WTC11 (cell line): ENCODE measurements at regions not wholly inside any gene's neighbourhood (a gene's known extent, or its start where the extent isn't known, plus 50 kb on each side); places are given as distances from the start of the nearest gene placed in this dataset.

Experiments used
- ATAC-seq: fragments of 200-7000 bp; cut with Tn5 transposase; 2 replicates; pipeline ENCODE4 v1.10.0; 2021; ENCODE audit warnings: mild to moderate bottlenecking, moderate library complexity
- CTCF ChIA-PET: fragments of 300-600 bp; sonication (Branson Sonifier 250); formaldehyde crosslinking; loops from one replicate; lab custom pipeline; 2021; ENCODE audit warnings: antibody characterized with exemption; lab: Charles Lee
- POLR2A ChIA-PET: fragments of 350-600 bp; sonication (Branson Sonifier 250); formaldehyde crosslinking; loops from one replicate; lab custom pipeline; 2021; ENCODE audit warnings: antibody characterized with exemption; lab: Charles Lee
- DNase-seq: peaks from one replicate; pipeline ENCODE4 v3.0.0; 2021; ENCODE audit warnings: low spot score
- H3K27ac Mint-ChIP-seq: 2 replicates; pipeline ENCODE4 v1.8.0; 2021; ENCODE audit warnings: mixed read lengths
- H3K27me3 Mint-ChIP-seq: 2 replicates; pipeline ENCODE4 v1.8.0; 2021; ENCODE audit warnings: low read depth, mild to moderate bottlenecking, moderate library complexity, mixed read lengths
- H3K36me3 Mint-ChIP-seq: 2 replicates; pipeline ENCODE4 v1.8.0; 2021; ENCODE audit warnings: mixed read lengths
- H3K4me1 Mint-ChIP-seq: 2 replicates; pipeline ENCODE4 v1.8.0; 2022; ENCODE audit warnings: mixed read lengths
- H3K4me3 Mint-ChIP-seq: 2 replicates; pipeline ENCODE4 v1.8.0; 2021; ENCODE audit warnings: mild to moderate bottlenecking, moderate library complexity, mixed read lengths
- H3K9me3 Mint-ChIP-seq: 2 replicates; pipeline ENCODE4 v1.8.0; 2021; ENCODE audit warnings: mixed read lengths
- AFF4 ChIP-seq: sonication (generic); formaldehyde crosslinking; IDR thresholded peaks from 2 replicates; pipeline ENCODE4 v1.8.1; 2023; ENCODE audit warnings: mild to moderate bottlenecking, missing genetic modification reagents, borderline replicate concordance
- CTCF ChIP-seq: fragments of 200-600 bp; IDR thresholded peaks from 2 replicates; pipeline ENCODE4 v1.8.0; 2022; ENCODE audit warnings: antibody characterized with exemption
- ERG ChIP-seq: fragments of 250-450 bp; sonication (Bioruptor Pico); IDR thresholded peaks from 2 replicates; pipeline ENCODE4 v1.8.0; 2021; ENCODE audit warnings: mild to moderate bottlenecking
- ESRRA ChIP-seq: sonication (generic); formaldehyde crosslinking; IDR thresholded peaks from 2 replicates; pipeline ENCODE4 v1.8.1; 2022; ENCODE audit warnings: mild to moderate bottlenecking, missing genetic modification reagents, borderline replicate concordance
- FOXP1 ChIP-seq: sonication (generic); formaldehyde crosslinking; IDR thresholded peaks from 2 replicates; pipeline ENCODE4 v1.8.0; 2022; ENCODE audit warnings: missing genetic modification reagents, mild to moderate bottlenecking, moderate library complexity, borderline replicate concordance
- FOXP4 ChIP-seq: sonication (generic); formaldehyde crosslinking; IDR thresholded peaks from 2 replicates; pipeline ENCODE4 v1.8.0; 2022; ENCODE audit warnings: mild to moderate bottlenecking, missing genetic modification reagents
- GTF2I ChIP-seq: fragments of 250-450 bp; sonication (Bioruptor Pico); conservative IDR thresholded peaks from 2 replicates; pipeline ENCODE4 v1.4.0; 2021; ENCODE audit warnings: mild to moderate bottlenecking
- KAT7 ChIP-seq: sonication (generic); formaldehyde crosslinking; IDR thresholded peaks from 2 replicates; pipeline ENCODE4 v1.8.1; 2023; ENCODE audit warnings: missing genetic modification reagents, mild to moderate bottlenecking, borderline replicate concordance
- PREB ChIP-seq: sonication (generic); formaldehyde crosslinking; IDR thresholded peaks from 2 replicates; pipeline ENCODE4 v1.8.1; 2022; ENCODE audit warnings: mild to moderate bottlenecking, missing genetic modification reagents, moderate library complexity, borderline replicate concordance
- TEAD4 ChIP-seq: sonication (generic); formaldehyde crosslinking; IDR thresholded peaks from 2 replicates; pipeline ENCODE4 v1.8.0; 2022; ENCODE audit warnings: mild to moderate bottlenecking, missing genetic modification reagents
- ZNF138 ChIP-seq: sonication (generic); formaldehyde crosslinking; conservative IDR thresholded peaks from 2 replicates; pipeline ENCODE4 v1.8.1; 2022; ENCODE audit warnings: mild to moderate bottlenecking, moderate library complexity, missing genetic modification reagents
- ZNF232 ChIP-seq: sonication (generic); formaldehyde crosslinking; IDR thresholded peaks from 2 replicates; pipeline ENCODE4 v1.8.0; 2022; ENCODE audit warnings: mild to moderate bottlenecking, missing genetic modification reagents
- ZNF263 ChIP-seq: sonication (generic); formaldehyde crosslinking; IDR thresholded peaks from 2 replicates; pipeline ENCODE4 v1.8.1; 2022; ENCODE audit warnings: low read depth, mild to moderate bottlenecking, moderate library complexity, missing genetic modification reagents
- ZNF425 ChIP-seq: fragments of 250-450 bp; sonication (Bioruptor Pico); conservative IDR thresholded peaks from 2 replicates; pipeline ENCODE4 v1.9.0; 2021; ENCODE audit warnings: mild to moderate bottlenecking
- TF ChIP-seq, protein P1 (sequence below): sonication (generic); formaldehyde crosslinking; IDR thresholded peaks from 2 replicates; pipeline ENCODE4 v1.8.0; 2023; ENCODE audit warnings: missing genetic modification reagents
- TF ChIP-seq, protein P2 (sequence below): sonication (generic); formaldehyde crosslinking; conservative IDR thresholded peaks from 2 replicates; pipeline ENCODE4 v1.8.1; 2023; ENCODE audit warnings: mild to moderate bottlenecking, low read depth, missing genetic modification reagents, moderate library complexity

- TF ChIP-seq, protein P1, sequence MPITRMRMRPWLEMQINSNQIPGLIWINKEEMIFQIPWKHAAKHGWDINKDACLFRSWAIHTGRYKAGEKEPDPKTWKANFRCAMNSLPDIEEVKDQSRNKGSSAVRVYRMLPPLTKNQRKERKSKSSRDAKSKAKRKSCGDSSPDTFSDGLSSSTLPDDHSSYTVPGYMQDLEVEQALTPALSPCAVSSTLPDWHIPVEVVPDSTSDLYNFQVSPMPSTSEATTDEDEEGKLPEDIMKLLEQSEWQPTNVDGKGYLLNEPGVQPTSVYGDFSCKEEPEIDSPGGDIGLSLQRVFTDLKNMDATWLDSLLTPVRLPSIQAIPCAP (CRISPR knock-in tag), result no peak
- TF ChIP-seq FOXP4 (CRISPR knock-in tag) (no peak), TEAD4 (CRISPR knock-in tag) (no peak), KAT7 (CRISPR knock-in tag) (no peak), FOXP1 (CRISPR knock-in tag) (no peak), PREB (CRISPR knock-in tag) (no peak), CTCF (no peak), ZNF263 (no peak), ZNF425 (no peak), ESRRA (CRISPR knock-in tag) (no peak)
- TF ChIP-seq, protein P2, sequence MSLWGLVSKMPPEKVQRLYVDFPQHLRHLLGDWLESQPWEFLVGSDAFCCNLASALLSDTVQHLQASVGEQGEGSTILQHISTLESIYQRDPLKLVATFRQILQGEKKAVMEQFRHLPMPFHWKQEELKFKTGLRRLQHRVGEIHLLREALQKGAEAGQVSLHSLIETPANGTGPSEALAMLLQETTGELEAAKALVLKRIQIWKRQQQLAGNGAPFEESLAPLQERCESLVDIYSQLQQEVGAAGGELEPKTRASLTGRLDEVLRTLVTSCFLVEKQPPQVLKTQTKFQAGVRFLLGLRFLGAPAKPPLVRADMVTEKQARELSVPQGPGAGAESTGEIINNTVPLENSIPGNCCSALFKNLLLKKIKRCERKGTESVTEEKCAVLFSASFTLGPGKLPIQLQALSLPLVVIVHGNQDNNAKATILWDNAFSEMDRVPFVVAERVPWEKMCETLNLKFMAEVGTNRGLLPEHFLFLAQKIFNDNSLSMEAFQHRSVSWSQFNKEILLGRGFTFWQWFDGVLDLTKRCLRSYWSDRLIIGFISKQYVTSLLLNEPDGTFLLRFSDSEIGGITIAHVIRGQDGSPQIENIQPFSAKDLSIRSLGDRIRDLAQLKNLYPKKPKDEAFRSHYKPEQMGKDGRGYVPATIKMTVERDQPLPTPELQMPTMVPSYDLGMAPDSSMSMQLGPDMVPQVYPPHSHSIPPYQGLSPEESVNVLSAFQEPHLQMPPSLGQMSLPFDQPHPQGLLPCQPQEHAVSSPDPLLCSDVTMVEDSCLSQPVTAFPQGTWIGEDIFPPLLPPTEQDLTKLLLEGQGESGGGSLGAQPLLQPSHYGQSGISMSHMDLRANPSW (CRISPR knock-in tag), result no peak
- TF ChIP-seq, all 79 proteins: peak for 0
These were observed 438.0 kb upstream of the CELF2 start (continued) for GRCh38 chr10:10579709-10580108.

- H3K4me1 Mint-ChIP-seq, result peaks cover 23% of the 10 kb centered on the region
- no peaks in the 10 kb centered on the region for H3K27me3 Mint-ChIP-seq
These were observed 433.5 kb upstream of the CELF2 start for GRCh38 chr10:10584161-10584560.

More at GRCh38 chr10:10584161-10584560, 433.5 kb upstream of the CELF2 start:
- ChIA-PET POLR2A (no interaction called here), CTCF (no interaction called here)
- no peak for DNase-seq
- Mint-ChIP-seq H3K27ac (no peak overlapping the region), H3K36me3 (peaks cover 5% of the 10 kb centered on the region), H3K9me3 (peaks cover 5% of the 10 kb centered on the region), H3K4me3 (no peak overlapping the region)
- TF ChIP-seq ERG (no peak), AFF4 (CRISPR knock-in tag) (no peak), GTF2I (no peak), ZNF138 (no peak), ZNF232 (no peak)
- no peak for ATAC-seq
